ENCODE measurements at regions not wholly inside any gene's neighbourhood (a gene's known extent, or its start where the extent isn't known, plus 50 kb on each side); places are given as distances from the start of the nearest gene placed in this dataset.

Small RNAs in the stretch of these regions (small RNA-seq; reads per million reads assigned to genes)
- gene RN7SL761P = 0 reads per million in 2 donors
- 0 reads per million in 2 donors for gene RPL37P21
- gene RPS3AP52 = 0 reads per million in 2 donors
- 0 reads per million in 2 donors for gene SNRPFP3
